HepG2 (cell line): ENCODE measurements at regions not wholly inside any gene's neighbourhood (a gene's known extent, or its start where the extent isn't known, plus 50 kb on each side); places are given as distances from the start of the nearest gene placed in this dataset.

Experiments used
- ATF7 ChIP-seq, 2 experiments: fragments of 450-650 bp in 1 of 2; sonication (generic) in 1 of 2; formaldehyde crosslinking in 1 of 2; IDR thresholded peaks; 2 replicates each; pipeline versions ENCODE4 v1.4.0 to v1.6.1; 2016 to 2020; ENCODE audit warnings: antibody characterized with exemption in 1 of 2, mild to moderate bottlenecking in 1 of 2, missing genetic modification reagents in 1 of 2
- EZH2 ChIP-seq: conservative IDR thresholded peaks from 2 replicates; pipeline ENCODE4 v1.6.1; 2012; ENCODE audit warnings: mild to moderate bottlenecking, low read depth, low read length, moderate library complexity
- FOXK1 ChIP-seq: sonication (generic); formaldehyde crosslinking; IDR thresholded peaks from 2 replicates; pipeline ENCODE4 v1.4.0; 2020; ENCODE audit warnings: low read depth, missing genetic modification reagents, borderline replicate concordance
- MXI1 ChIP-seq: IDR thresholded peaks from 3 replicates; pipeline ENCODE4 v1.6.1; 2012; ENCODE audit warnings: low read depth, low read length, inconsistent platforms, borderline replicate concordance
- NFYB ChIP-seq: sonication (generic); formaldehyde crosslinking; IDR thresholded peaks from 2 replicates; pipeline ENCODE4 v1.4.0; 2020; ENCODE audit warnings: missing genetic modification reagents
- POLR2A ChIP-seq, 2 experiments: IDR thresholded peaks; 2 replicates each; pipeline ENCODE4 v1.6.1; 2011; ENCODE audit warnings: low read depth in 2 of 2, low read length in 2 of 2, mild to moderate bottlenecking in 1 of 2, moderate library complexity in 1 of 2; ENCODE audit not compliant: insufficient read depth in 1 of 2
- RBM39 ChIP-seq: fragments of 200-400 bp; formaldehyde crosslinking; IDR thresholded peaks from one replicate; pipeline ENCODE4 v1.6.1; 2018; ENCODE audit warnings: antibody characterized with exemption, mild to moderate bottlenecking, low read depth, low read length; ENCODE audit not compliant: poor library complexity, severe bottlenecking
- TCF7 ChIP-seq: sonication (generic); IDR thresholded peaks from 2 replicates; pipeline ENCODE4 v1.6.1; 2016; ENCODE audit warnings: antibody characterized with exemption, low read depth
- ZNF274 ChIP-seq: sonication (generic); formaldehyde crosslinking; IDR thresholded peaks from 2 replicates; pipeline ENCODE4 v1.5.1; 2020; ENCODE audit warnings: mild to moderate bottlenecking, missing genetic modification reagents
- ZNF512B ChIP-seq: sonication (generic); formaldehyde crosslinking; IDR thresholded peaks from 2 replicates; pipeline ENCODE4 v1.5.1; 2020; ENCODE audit warnings: missing genetic modification reagents, mild to moderate bottlenecking, borderline replicate concordance
- ZNF775 ChIP-seq: sonication (generic); formaldehyde crosslinking; IDR thresholded peaks from 2 replicates; pipeline ENCODE4 v1.4.0; 2020; ENCODE audit warnings: missing genetic modification reagents, mild to moderate bottlenecking, moderate library complexity, borderline replicate concordance
- TF ChIP-seq, protein P1 (sequence below), 2 experiments: sonication (generic) in 1 of 2; formaldehyde crosslinking in 1 of 2; IDR thresholded peaks; 2 replicates each; pipeline versions ENCODE4 v1.5.1 to v1.6.1; 2011 to 2020; ENCODE audit warnings: borderline replicate concordance in 1 of 2, low read depth in 1 of 2, low read length in 1 of 2, mild to moderate bottlenecking in 1 of 2, missing genetic modification reagents in 1 of 2, moderate library complexity in 1 of 2
- TF ChIP-seq, protein P2 (sequence below): sonication (generic); formaldehyde crosslinking; IDR thresholded peaks from 2 replicates; pipeline ENCODE4 v1.5.0; 2020; ENCODE audit warnings: mild to moderate bottlenecking, missing genetic modification reagents, moderate library complexity

DNA sequence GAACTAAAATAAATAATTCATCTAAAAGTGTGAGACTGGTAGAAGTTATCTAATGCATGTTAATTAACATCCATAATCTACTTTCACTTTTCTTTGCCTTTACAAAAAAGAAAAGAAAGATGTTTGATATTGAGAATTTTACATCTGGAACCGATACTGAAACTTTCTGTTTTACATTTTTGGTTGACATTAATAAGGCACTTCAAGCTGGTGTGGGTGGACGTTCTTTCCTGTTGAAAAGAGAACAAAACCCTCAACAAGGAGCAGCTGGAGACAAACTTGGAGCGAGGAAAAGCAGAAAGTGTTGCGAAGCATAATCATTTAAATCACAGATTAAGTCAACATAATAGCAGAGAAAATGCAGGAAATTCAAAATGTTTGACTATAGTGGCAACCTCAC is 575.2 kb upstream of the ADGRB3 start:
- TF ChIP-seq ZNF512B (CRISPR knock-in tag): no peak
- TF ChIP-seq RBM39: no peak
- no peak for TF ChIP-seq TCF7
- no peak for TF ChIP-seq EZH2
- no peak for TF ChIP-seq MXI1
- no peak for TF ChIP-seq ATF7 (IDR thresholded peaks at IDR 0.05)
- TF ChIP-seq ATF7 (CRISPR knock-in tag; IDR thresholded peaks at IDR 0.05): no peak
- TF ChIP-seq FOXK1 (CRISPR knock-in tag): no peak
- TF ChIP-seq NFYB (CRISPR knock-in tag): no peak
- TF ChIP-seq, protein P1, sequence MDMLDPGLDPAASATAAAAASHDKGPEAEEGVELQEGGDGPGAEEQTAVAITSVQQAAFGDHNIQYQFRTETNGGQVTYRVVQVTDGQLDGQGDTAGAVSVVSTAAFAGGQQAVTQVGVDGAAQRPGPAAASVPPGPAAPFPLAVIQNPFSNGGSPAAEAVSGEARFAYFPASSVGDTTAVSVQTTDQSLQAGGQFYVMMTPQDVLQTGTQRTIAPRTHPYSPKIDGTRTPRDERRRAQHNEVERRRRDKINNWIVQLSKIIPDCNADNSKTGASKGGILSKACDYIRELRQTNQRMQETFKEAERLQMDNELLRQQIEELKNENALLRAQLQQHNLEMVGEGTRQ (IDR thresholded peaks at IDR 0.05; ENCODE audit: low read depth, low read length): no peak
- TF ChIP-seq, protein P1 (CRISPR knock-in tag; IDR thresholded peaks at IDR 0.05; ENCODE audit: borderline replicate concordance): no peak
- no peak for TF ChIP-seq ZNF274
- no peak for TF ChIP-seq ZNF775 (CRISPR knock-in tag)
- TF ChIP-seq POLR2A (IDR thresholded peaks at IDR 0.05; ENCODE audit: insufficient read depth in 1 of 2, low read depth in 2 of 2, low read length in 2 of 2): no peak
- TF ChIP-seq, protein P2, sequence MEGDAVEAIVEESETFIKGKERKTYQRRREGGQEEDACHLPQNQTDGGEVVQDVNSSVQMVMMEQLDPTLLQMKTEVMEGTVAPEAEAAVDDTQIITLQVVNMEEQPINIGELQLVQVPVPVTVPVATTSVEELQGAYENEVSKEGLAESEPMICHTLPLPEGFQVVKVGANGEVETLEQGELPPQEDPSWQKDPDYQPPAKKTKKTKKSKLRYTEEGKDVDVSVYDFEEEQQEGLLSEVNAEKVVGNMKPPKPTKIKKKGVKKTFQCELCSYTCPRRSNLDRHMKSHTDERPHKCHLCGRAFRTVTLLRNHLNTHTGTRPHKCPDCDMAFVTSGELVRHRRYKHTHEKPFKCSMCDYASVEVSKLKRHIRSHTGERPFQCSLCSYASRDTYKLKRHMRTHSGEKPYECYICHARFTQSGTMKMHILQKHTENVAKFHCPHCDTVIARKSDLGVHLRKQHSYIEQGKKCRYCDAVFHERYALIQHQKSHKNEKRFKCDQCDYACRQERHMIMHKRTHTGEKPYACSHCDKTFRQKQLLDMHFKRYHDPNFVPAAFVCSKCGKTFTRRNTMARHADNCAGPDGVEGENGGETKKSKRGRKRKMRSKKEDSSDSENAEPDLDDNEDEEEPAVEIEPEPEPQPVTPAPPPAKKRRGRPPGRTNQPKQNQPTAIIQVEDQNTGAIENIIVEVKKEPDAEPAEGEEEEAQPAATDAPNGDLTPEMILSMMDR (CRISPR knock-in tag): no peak
